ENCODE measurements at regions not wholly inside any gene's neighbourhood (a gene's known extent, or its start where the extent isn't known, plus 50 kb on each side); places are given as distances from the start of the nearest gene placed in this dataset.

- in situ Hi-C loops (cut with HindIII; ENCODE audit: low sequenced_read_pairs) = no loop called here
- no peak overlapping the region for H3K4me3 ChIP-seq (ENCODE audit: low read depth, low read length)
- TF ChIP-seq, protein P1, sequence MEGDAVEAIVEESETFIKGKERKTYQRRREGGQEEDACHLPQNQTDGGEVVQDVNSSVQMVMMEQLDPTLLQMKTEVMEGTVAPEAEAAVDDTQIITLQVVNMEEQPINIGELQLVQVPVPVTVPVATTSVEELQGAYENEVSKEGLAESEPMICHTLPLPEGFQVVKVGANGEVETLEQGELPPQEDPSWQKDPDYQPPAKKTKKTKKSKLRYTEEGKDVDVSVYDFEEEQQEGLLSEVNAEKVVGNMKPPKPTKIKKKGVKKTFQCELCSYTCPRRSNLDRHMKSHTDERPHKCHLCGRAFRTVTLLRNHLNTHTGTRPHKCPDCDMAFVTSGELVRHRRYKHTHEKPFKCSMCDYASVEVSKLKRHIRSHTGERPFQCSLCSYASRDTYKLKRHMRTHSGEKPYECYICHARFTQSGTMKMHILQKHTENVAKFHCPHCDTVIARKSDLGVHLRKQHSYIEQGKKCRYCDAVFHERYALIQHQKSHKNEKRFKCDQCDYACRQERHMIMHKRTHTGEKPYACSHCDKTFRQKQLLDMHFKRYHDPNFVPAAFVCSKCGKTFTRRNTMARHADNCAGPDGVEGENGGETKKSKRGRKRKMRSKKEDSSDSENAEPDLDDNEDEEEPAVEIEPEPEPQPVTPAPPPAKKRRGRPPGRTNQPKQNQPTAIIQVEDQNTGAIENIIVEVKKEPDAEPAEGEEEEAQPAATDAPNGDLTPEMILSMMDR (IDR thresholded peaks at IDR 0.05; ENCODE audit: low read depth, low read length) = no peak
- DNase-seq (ENCODE audit: low read depth, low spot score) = no peak
Observed at GRCh38 chr1:38272515-38272914, 225.9 kb upstream of the POU3F1 start.

GRCh38 chr1:38270849-38271633 lies 224.4 kb upstream of the POU3F1 start:
- no peak overlapping the region for H3K4me3 ChIP-seq (ENCODE audit: low read depth, low read length)

GRCh38 chr1:38269923-38270848 lies 223.6 kb upstream of the POU3F1 start:
- TF ChIP-seq, protein P1 (IDR thresholded peaks at IDR 0.05; ENCODE audit: low read depth, low read length) = no peak
- no peak overlapping the region for H3K4me3 ChIP-seq (ENCODE audit: low read depth, low read length)
- in situ Hi-C loops (cut with HindIII; ENCODE audit: low sequenced_read_pairs) = no loop called here
- DNase-seq (ENCODE audit: low read depth, low spot score) = no peak

More at GRCh38 chr1:38270849-38271633, 224.4 kb upstream of the POU3F1 start:
- in situ Hi-C loops (cut with HindIII; ENCODE audit: low sequenced_read_pairs) = no loop called here
- TF ChIP-seq, protein P1 (IDR thresholded peaks at IDR 0.05; ENCODE audit: low read depth, low read length) = no peak
- DNase-seq (ENCODE audit: low read depth, low spot score) = no peak

- TF ChIP-seq, protein P1 (IDR thresholded peaks at IDR 0.05; ENCODE audit: low read depth, low read length) = no peak
- no peak overlapping the region for H3K4me3 ChIP-seq (ENCODE audit: low read depth, low read length)
- in situ Hi-C loops (cut with HindIII; ENCODE audit: low sequenced_read_pairs) = no loop called here
- DNase-seq (ENCODE audit: low read depth, low spot score) = no peak
Observed at GRCh38 chr1:38268226-38268625, 221.6 kb upstream of the POU3F1 start.

GRCh38 chr1:38267037-38268036 lies 220.7 kb upstream of the POU3F1 start:
- TF ChIP-seq, protein P1 (IDR thresholded peaks at IDR 0.05; ENCODE audit: low read depth, low read length) = no peak
- no peak overlapping the region for H3K4me3 ChIP-seq (ENCODE audit: low read depth, low read length)
- in situ Hi-C loops (cut with HindIII; ENCODE audit: low sequenced_read_pairs) = no loop called here
- no peak for DNase-seq (ENCODE audit: low read depth, low spot score)

- no peak overlapping the region for H3K4me3 ChIP-seq (ENCODE audit: low read depth, low read length)
- TF ChIP-seq, protein P1 (IDR thresholded peaks at IDR 0.05; ENCODE audit: low read depth, low read length) = no peak
- in situ Hi-C loops (cut with HindIII; ENCODE audit: low sequenced_read_pairs) = no loop called here
- DNase-seq (ENCODE audit: low read depth, low spot score) = no peak
Observed at GRCh38 chr1:38266197-38266520, 219.6 kb upstream of the POU3F1 start.

Data from astrocyte of the spinal cord (primary cell).